ENCODE measurements at regions not wholly inside any gene's neighbourhood (a gene's known extent, or its start where the extent isn't known, plus 50 kb on each side); places are given as distances from the start of the nearest gene placed in this dataset.
"Not testable (repeated sequence)": the region's sequence is repeated elsewhere in the genome, so short reads cannot be mapped to it uniquely, and the experiment has no call there.

GRCh38 chr7:82579047-82579446 is 135.5 kb upstream of the CACNA2D1 start:
- intact Hi-C loops (cut with micrococcal nuclease; ENCODE audit: unreplicated experiment) = loop anchor here (10.0 kb wide), 2 partner anchors 94 to 1084 kb away; no protein-coding TSS in a partner anchor
- Histone ChIP-seq H3K9me2 (ENCODE audit: insufficient read depth) (no peaks in the 10 kb centered on the region), H2AFZ (no peak overlapping the region), H3K4me3 (no peak overlapping the region), H3K36me3 (ENCODE audit: low read depth) (no peaks in the 10 kb centered on the region), H3K27me3 (ENCODE audit: insufficient read depth, low read depth) (no peaks in the 10 kb centered on the region), H3K4me2 (no peak overlapping the region), H3K4me1 (replicated peaks; ENCODE audit: insufficient read depth) (no peaks in the 10 kb centered on the region), H3K27ac (no peak overlapping the region), H4K20me1 (ENCODE audit: insufficient read depth) (no peaks in the 10 kb centered on the region), H3K9me3 (ENCODE audit: insufficient read depth, low read depth) (no peaks in the 10 kb centered on the region), H3F3A (ENCODE audit: insufficient read depth, low read depth) (no peaks in the 10 kb centered on the region), H3K79me2 (ENCODE audit: low read depth) (no peaks in the 10 kb centered on the region)
- POLR2A ChIA-PET (ENCODE audit: unreplicated experiment) = no interaction called here
- CTCF ChIA-PET = interaction anchor here (0.6 kb wide), 1 partner anchor 1079 kb away, joined by 3 read pairs; no protein-coding TSS in a partner anchor
- TF ChIP-seq CTCF (conservative IDR thresholded peaks at IDR 0.05) (no peak), EZH2 (IDR thresholded peaks at IDR 0.05; ENCODE audit: low read depth) (no peak)
- no peak for DNase-seq
- BruUV-seq (replicated peaks) = no TSS peak

- no peak overlapping the region for H3K4me3 ChIP-seq
- POLR2A ChIA-PET (ENCODE audit: unreplicated experiment) = no interaction called here
Observed at GRCh38 chr7:82578430-82578829, 134.9 kb upstream of the CACNA2D1 start.

GRCh38 chr7:82572195-82572880 is 128.8 kb upstream of the CACNA2D1 start:
- POLR2A ChIA-PET (ENCODE audit: unreplicated experiment) = no interaction called here

More at GRCh38 chr7:82578430-82578829, 134.9 kb upstream of the CACNA2D1 start:
- H3K9me2 ChIP-seq (ENCODE audit: insufficient read depth) = no peaks in the 10 kb centered on the region
- no peak overlapping the region for H3K27ac ChIP-seq
- H3K36me3 ChIP-seq (ENCODE audit: low read depth) = no peaks in the 10 kb centered on the region
- no peaks in the 10 kb centered on the region for H3K9me3 ChIP-seq (ENCODE audit: insufficient read depth, low read depth)
- no peaks in the 10 kb centered on the region for H3F3A ChIP-seq (ENCODE audit: insufficient read depth, low read depth)
- H4K20me1 ChIP-seq (ENCODE audit: insufficient read depth) = no peaks in the 10 kb centered on the region
- BruUV-seq (replicated peaks) = no TSS peak
- no peak overlapping the region for H2AFZ ChIP-seq
- no peaks in the 10 kb centered on the region for H3K79me2 ChIP-seq (ENCODE audit: low read depth)
- DNase-seq = no peak
- intact Hi-C loops (cut with micrococcal nuclease; ENCODE audit: unreplicated experiment) = loop anchor here (10.0 kb wide), 2 partner anchors 94 to 1084 kb away; no protein-coding TSS in a partner anchor
- no peaks in the 10 kb centered on the region for H3K4me1 ChIP-seq (replicated peaks; ENCODE audit: insufficient read depth)
- CTCF ChIA-PET = interaction anchor here (0.6 kb wide), 1 partner anchor 1079 kb away, joined by 3 read pairs; no protein-coding TSS in a partner anchor
- H3K4me2 ChIP-seq = no peak overlapping the region
- no peaks in the 10 kb centered on the region for H3K27me3 ChIP-seq (ENCODE audit: insufficient read depth, low read depth)
- TF ChIP-seq EZH2 (IDR thresholded peaks at IDR 0.05; ENCODE audit: low read depth) = no peak
- TF ChIP-seq CTCF (conservative IDR thresholded peaks at IDR 0.05) = no peak

GRCh38 chr7:82571047-82571446 is 127.5 kb upstream of the CACNA2D1 start:
- H4K20me1 ChIP-seq (ENCODE audit: insufficient read depth); H3K27ac ChIP-seq; DNase-seq; H3K4me1 ChIP-seq (replicated peaks; ENCODE audit: insufficient read depth); H3K4me2 ChIP-seq; BruUV-seq (replicated peaks); H3K9me2 ChIP-seq (ENCODE audit: insufficient read depth); H3K27me3 ChIP-seq (ENCODE audit: insufficient read depth, low read depth); H2AFZ ChIP-seq; H3K36me3 ChIP-seq (ENCODE audit: low read depth); H3K79me2 ChIP-seq (ENCODE audit: low read depth); H3K4me3 ChIP-seq; H3F3A ChIP-seq (ENCODE audit: insufficient read depth, low read depth); POLR2A ChIA-PET (ENCODE audit: unreplicated experiment); H3K9me3 ChIP-seq (ENCODE audit: insufficient read depth, low read depth): not testable (repeated sequence)
- intact Hi-C loops (cut with micrococcal nuclease; ENCODE audit: unreplicated experiment) = loop anchor here (10.0 kb wide), 2 partner anchors 86 to 1076 kb away; no protein-coding TSS in a partner anchor
- CTCF ChIA-PET = interaction anchor here (1.0 kb wide), 1 partner anchor 23 kb away, joined by 3 read pairs; no protein-coding TSS in a partner anchor

More at GRCh38 chr7:82572195-82572880, 128.8 kb upstream of the CACNA2D1 start:
- Histone ChIP-seq H3K4me1 (replicated peaks; ENCODE audit: insufficient read depth) (no peaks in the 10 kb centered on the region), H3K9me3 (ENCODE audit: insufficient read depth, low read depth) (no peaks in the 10 kb centered on the region), H3K79me2 (ENCODE audit: low read depth) (no peaks in the 10 kb centered on the region), H3F3A (ENCODE audit: insufficient read depth, low read depth) (no peaks in the 10 kb centered on the region), H3K27ac (no peak overlapping the region), H3K4me2 (peak overlapping the region; percentile 69), H3K9me2 (ENCODE audit: insufficient read depth) (no peaks in the 10 kb centered on the region), H3K36me3 (ENCODE audit: low read depth) (no peaks in the 10 kb centered on the region), H3K4me3 (no peak overlapping the region), H2AFZ (peak overlapping the region; percentile 76), H4K20me1 (ENCODE audit: insufficient read depth) (no peaks in the 10 kb centered on the region), H3K27me3 (ENCODE audit: insufficient read depth, low read depth) (no peaks in the 10 kb centered on the region)
- intact Hi-C loops (cut with micrococcal nuclease; ENCODE audit: unreplicated experiment) = loop anchor here (1.0 to 10.0 kb wide), 7 partner anchors 33 to 1078 kb away; no protein-coding TSS in a partner anchor
- CTCF ChIA-PET = interaction anchor here (0.6 to 1.1 kb wide), 5 partner anchors 21 to 1820 kb away, joined by 3 to 4 read pairs (median 3); no protein-coding TSS in a partner anchor
- BruUV-seq (replicated peaks) = no TSS peak
- no peak for TF ChIP-seq EZH2 (IDR thresholded peaks at IDR 0.05; ENCODE audit: low read depth)
- peak; percentile 92 for TF ChIP-seq CTCF (conservative IDR thresholded peaks at IDR 0.05)
- DNase-seq = peak; percentile 56 to 80

All from PC-9 (cell line).